Mesendoderm (in vitro differentiated cells): ENCODE measurements at regions not wholly inside any gene's neighbourhood (a gene's known extent, or its start where the extent isn't known, plus 50 kb on each side); places are given as distances from the start of the nearest gene placed in this dataset.
"Not testable (repeated sequence)": the region's sequence is repeated elsewhere in the genome, so short reads cannot be mapped to it uniquely, and the experiment has no call there.

Experiments
- DNase-seq: peaks from one replicate; pipeline ENCODE4 v3.0.0; 2013
- H2AK5ac ChIP-seq: 2 replicates; pipeline ENCODE4 v1.6.1; 2013; ENCODE audit warnings: low read length, inconsistent platforms
- H2BK120ac ChIP-seq: 2 replicates; pipeline ENCODE4 v1.6.1; 2013; ENCODE audit warnings: low read depth, mild to moderate bottlenecking, low read length, moderate library complexity, mixed read lengths
- H2BK15ac ChIP-seq: replicated peaks from 2 replicates; pipeline ENCODE4 v1.6.1; 2013; ENCODE audit warnings: low read depth, mild to moderate bottlenecking, moderate library complexity
- H2BK5ac ChIP-seq: 2 replicates; pipeline ENCODE4 v1.6.1; 2013; ENCODE audit warnings: low read length, inconsistent platforms
- H3K18ac ChIP-seq: 2 replicates; pipeline ENCODE4 v1.6.1; 2013; ENCODE audit warnings: mild to moderate bottlenecking, low read length, mixed read lengths
- H3K23ac ChIP-seq: one replicate; pipeline ENCODE4 v1.6.1; 2013; ENCODE audit warnings: low read length
- H3K27ac ChIP-seq: 2 replicates; pipeline ENCODE4 v1.5.1; 2013; ENCODE audit warnings: low read depth, mild to moderate bottlenecking, inconsistent platforms, low read length, moderate library complexity
- H3K27me3 ChIP-seq: 2 replicates; pipeline ENCODE4 v1.6.1; 2013; ENCODE audit warnings: low read length, control low read depth, mild to moderate bottlenecking, inconsistent platforms; ENCODE audit not compliant: insufficient read depth, poor library complexity
- H3K36me3 ChIP-seq: 2 replicates; pipeline ENCODE4 v1.6.1; 2013; ENCODE audit warnings: low read length, inconsistent platforms; ENCODE audit not compliant: control insufficient read depth, insufficient read depth
- H3K4ac ChIP-seq: one replicate; pipeline ENCODE4 v1.6.1; 2013; ENCODE audit warnings: low read depth, mild to moderate bottlenecking, low read length, moderate library complexity
- H3K4me1 ChIP-seq: 2 replicates; pipeline ENCODE4 v1.6.1; 2013; ENCODE audit warnings: low read depth, low read length, inconsistent platforms; ENCODE audit not compliant: control insufficient read depth
- H3K4me2 ChIP-seq: 2 replicates; pipeline ENCODE4 v1.6.1; 2013; ENCODE audit warnings: low read length
- H3K4me3 ChIP-seq: 2 replicates; pipeline ENCODE4 v1.5.1; 2013; ENCODE audit warnings: mild to moderate bottlenecking, low read length
- H3K56ac ChIP-seq: one replicate; pipeline ENCODE4 v1.6.1; 2013; ENCODE audit warnings: low read length
- H3K79me1 ChIP-seq: 2 replicates; pipeline ENCODE4 v1.6.1; 2013; ENCODE audit warnings: low read length, inconsistent platforms
- H3K79me2 ChIP-seq: 2 replicates; pipeline ENCODE4 v1.6.1; 2013; ENCODE audit warnings: mild to moderate bottlenecking, low read length; ENCODE audit not compliant: control insufficient read depth, insufficient read depth
- H3K9ac ChIP-seq: 2 replicates; pipeline ENCODE4 v1.6.1; 2013; ENCODE audit warnings: low read length, inconsistent platforms
- H4K5ac ChIP-seq: one replicate; pipeline ENCODE4 v1.6.1; 2013; ENCODE audit warnings: low read length
- H4K8ac ChIP-seq: one replicate; pipeline ENCODE4 v1.6.1; 2013; ENCODE audit warnings: low read depth, mild to moderate bottlenecking, control low read depth, low read length, moderate library complexity
- WGBS: extraction: QIAGEN DNeasy Blood & Tissue Kit; methylation state at CpG from one replicate; pipeline ENCODE4 v1.1.7; 2013; ENCODE audit warnings: low lambda C conversion rate, missing lambda C conversion rate; ENCODE audit not compliant: insufficient coverage; ENCODE audit errors: extremely low coverage; 5-methylcytosine and 5-hydroxymethylcytosine counted together

- H4K5ac ChIP-seq = no peak overlapping the region
- H2BK120ac ChIP-seq = no peak overlapping the region
- no peak overlapping the region for H3K18ac ChIP-seq
- H3K23ac ChIP-seq = no peak overlapping the region
- no peak overlapping the region for H3K4me3 ChIP-seq
- H3K56ac ChIP-seq = no peak overlapping the region
- H3K27ac ChIP-seq = no peak overlapping the region
- no peak overlapping the region for H2BK5ac ChIP-seq
- no peaks in the 10 kb centered on the region for H3K27me3 ChIP-seq
- no peak overlapping the region for H4K8ac ChIP-seq
- no peak overlapping the region for H3K4me2 ChIP-seq
- no peak for DNase-seq
- H3K9ac ChIP-seq = no peak overlapping the region
- no peaks in the 10 kb centered on the region for H3K4me1 ChIP-seq
- no peaks in the 10 kb centered on the region for H3K79me2 ChIP-seq
- H3K79me1 ChIP-seq = no peaks in the 10 kb centered on the region
- no peak overlapping the region for H2BK15ac ChIP-seq
- no peaks in the 10 kb centered on the region for H3K36me3 ChIP-seq
- no CpG with 5 or more reads among the region's 1 CpG for WGBS
- H2AK5ac ChIP-seq = no peak overlapping the region
- H3K4ac ChIP-seq = no peak overlapping the region
Measured at GRCh38 chr4:156516698-156517097, 454.9 kb downstream of the PDGFC start.

GRCh38 chr4:156515295-156515694 is 456.3 kb downstream of the PDGFC start:
- WGBS = no CpG with 5 or more reads among the region's 3 CpGs
- Histone ChIP-seq H2BK5ac (no peak overlapping the region), H3K79me2 (no peaks in the 10 kb centered on the region), H2BK15ac (no peak overlapping the region), H3K4me2 (no peak overlapping the region), H3K4me1 (no peaks in the 10 kb centered on the region), H3K56ac (no peak overlapping the region), H2AK5ac (no peak overlapping the region), H4K8ac (no peak overlapping the region), H3K23ac (no peak overlapping the region), H4K5ac (no peak overlapping the region), H3K79me1 (no peaks in the 10 kb centered on the region), H3K4ac (no peak overlapping the region), H2BK120ac (no peak overlapping the region), H3K18ac (no peak overlapping the region), H3K27ac (no peak overlapping the region), H3K36me3 (no peaks in the 10 kb centered on the region), H3K27me3 (no peaks in the 10 kb centered on the region), H3K4me3 (no peak overlapping the region), H3K9ac (no peak overlapping the region)
- DNase-seq = no peak

GRCh38 chr4:156512622-156513021 is 459.0 kb downstream of the PDGFC start:
- no peak for DNase-seq
- no peak overlapping the region for H3K18ac ChIP-seq
- no peak overlapping the region for H2BK120ac ChIP-seq
- no peak overlapping the region for H2AK5ac ChIP-seq
- no peak overlapping the region for H3K9ac ChIP-seq
- H3K36me3 ChIP-seq = no peaks in the 10 kb centered on the region
- no peak overlapping the region for H2BK5ac ChIP-seq
- H3K4me1 ChIP-seq = no peaks in the 10 kb centered on the region
- no peaks in the 10 kb centered on the region for H3K79me1 ChIP-seq
- no peak overlapping the region for H4K5ac ChIP-seq
- H3K4ac ChIP-seq = no peak overlapping the region
- H2BK15ac ChIP-seq = no peak overlapping the region
- H3K27me3 ChIP-seq = no peaks in the 10 kb centered on the region
- H3K79me2 ChIP-seq = no peaks in the 10 kb centered on the region
- H3K4me3 ChIP-seq = no peak overlapping the region
- no peak overlapping the region for H3K23ac ChIP-seq
- H3K4me2 ChIP-seq = no peak overlapping the region
- no peak overlapping the region for H4K8ac ChIP-seq
- no peak overlapping the region for H3K56ac ChIP-seq
- H3K27ac ChIP-seq = no peak overlapping the region
- no CpG with 5 or more reads among the region's 2 CpGs for WGBS

GRCh38 chr4:156509921-156510320 is 461.7 kb downstream of the PDGFC start:
- not testable (repeated sequence) for H2BK5ac ChIP-seq, H3K4me3 ChIP-seq, H2BK15ac ChIP-seq, H2BK120ac ChIP-seq, H3K4me1 ChIP-seq, H2AK5ac ChIP-seq, H3K56ac ChIP-seq, DNase-seq, H4K5ac ChIP-seq, H3K9ac ChIP-seq, H3K18ac ChIP-seq, H3K27me3 ChIP-seq, H3K27ac ChIP-seq, H3K79me1 ChIP-seq, H3K23ac ChIP-seq, H3K79me2 ChIP-seq, H3K36me3 ChIP-seq, H3K4me2 ChIP-seq, H3K4ac ChIP-seq, H4K8ac ChIP-seq
- no CpG with 5 or more reads among the region's 1 CpG for WGBS

GRCh38 chr4:156505341-156505955 is 466.2 kb downstream of the PDGFC start:
- no peak overlapping the region for H3K4me2 ChIP-seq
- DNase-seq = peak; percentile 76
- H3K27me3 ChIP-seq = no peaks in the 10 kb centered on the region
- H3K79me1 ChIP-seq = no peaks in the 10 kb centered on the region
- H3K56ac ChIP-seq = no peak overlapping the region
- H2BK120ac ChIP-seq = no peak overlapping the region
- H4K8ac ChIP-seq = no peak overlapping the region
- H3K4ac ChIP-seq = no peak overlapping the region
- no peaks in the 10 kb centered on the region for H3K36me3 ChIP-seq
- no peak overlapping the region for H3K27ac ChIP-seq
- H4K5ac ChIP-seq = no peak overlapping the region
- no peaks in the 10 kb centered on the region for H3K4me1 ChIP-seq
- H2BK5ac ChIP-seq = no peak overlapping the region
- no peak overlapping the region for H3K23ac ChIP-seq
- no peak overlapping the region for H3K18ac ChIP-seq
- H3K4me3 ChIP-seq = no peak overlapping the region
- WGBS = no CpG with 5 or more reads among the region's 12 CpGs
- H3K9ac ChIP-seq = no peak overlapping the region
- no peaks in the 10 kb centered on the region for H3K79me2 ChIP-seq
- H2BK15ac ChIP-seq = no peak overlapping the region
- H2AK5ac ChIP-seq = no peak overlapping the region

GRCh38 chr4:156503119-156503518 is 468.5 kb downstream of the PDGFC start:
- no peaks in the 10 kb centered on the region for H3K4me1 ChIP-seq
- H2BK120ac ChIP-seq = no peak overlapping the region
- no peak overlapping the region for H3K9ac ChIP-seq
- no peak overlapping the region for H4K8ac ChIP-seq
- H3K27ac ChIP-seq = no peak overlapping the region
- no CpG with 5 or more reads among the region's 3 CpGs for WGBS
- H3K4me2 ChIP-seq = no peak overlapping the region
- H4K5ac ChIP-seq = no peak overlapping the region
- no peaks in the 10 kb centered on the region for H3K79me1 ChIP-seq
- H3K27me3 ChIP-seq = no peaks in the 10 kb centered on the region
- no peak overlapping the region for H2BK5ac ChIP-seq
- H3K18ac ChIP-seq = no peak overlapping the region
- H2BK15ac ChIP-seq = no peak overlapping the region
- no peak for DNase-seq
- no peaks in the 10 kb centered on the region for H3K79me2 ChIP-seq
- H3K4me3 ChIP-seq = no peak overlapping the region
- no peak overlapping the region for H2AK5ac ChIP-seq
- H3K36me3 ChIP-seq = no peaks in the 10 kb centered on the region
- no peak overlapping the region for H3K23ac ChIP-seq
- no peak overlapping the region for H3K4ac ChIP-seq
- H3K56ac ChIP-seq = no peak overlapping the region
